CD4-positive, alpha-beta T cell (primary cell): ENCODE measurements at regions not wholly inside any gene's neighbourhood (a gene's known extent, or its start where the extent isn't known, plus 50 kb on each side); places are given as distances from the start of the nearest gene placed in this dataset.

Experiments
- ATAC-seq: fragments of 200-7000 bp; cut with Tn5 transposase; one replicate; pipeline ENCODE4 v1.10.0; 2022; ENCODE audit warnings: mild to moderate bottlenecking; ENCODE audit not compliant: poor library complexity
- CTCF ChIA-PET: fragments of 350-600 bp; sonication (Branson Sonifier 250); formaldehyde crosslinking; loops from one replicate; lab custom pipeline; 2021; ENCODE audit warnings: antibody characterized with exemption, inconsistent platforms; lab: Charles Lee
- POLR2A ChIA-PET: fragments of 350-600 bp; sonication (Branson Sonifier 250); formaldehyde crosslinking; loops from one replicate; lab custom pipeline; 2021; ENCODE audit warnings: antibody characterized with exemption, inconsistent platforms; lab: Charles Lee
- DNase-seq, 14 experiments: peaks; one replicate each; pipeline ENCODE4 v3.0.0-alpha.2; 2013 to 2020; ENCODE audit warnings: mixed read lengths in 2 of 14
- H3K27ac ChIP-seq, 2 donors: one replicate each; pipeline versions ENCODE4 v1.5.1 to v1.7.0; 2013; ENCODE audit warnings: low read length in 2 of 2, low read depth in 1 of 2, mild to moderate bottlenecking in 1 of 2
- H3K27me3 ChIP-seq, 2 experiments: 1 replicate in 1 of 2; 2 replicates in 1 of 2; pipeline versions ENCODE4 v1.6.1 to v1.7.0; 2013; ENCODE audit warnings: low read length in 2 of 2, control low read depth in 1 of 2, mild to moderate bottlenecking in 1 of 2, moderate library complexity in 1 of 2; ENCODE audit not compliant: insufficient read depth in 2 of 2, control insufficient read depth in 1 of 2
- H3K36me3 ChIP-seq: one replicate; pipeline ENCODE4 v1.6.1; 2013; ENCODE audit warnings: low read length, control low read depth; ENCODE audit not compliant: insufficient read depth
- H3K4me1 ChIP-seq: one replicate; pipeline ENCODE4 v1.6.1; 2013; ENCODE audit warnings: low read length, control low read depth; ENCODE audit not compliant: insufficient read depth
- H3K4me3 ChIP-seq: one replicate; pipeline ENCODE4 v1.5.1; 2013; ENCODE audit warnings: mild to moderate bottlenecking, low read length, moderate library complexity
- H3K9me3 ChIP-seq, 2 experiments: 1 replicate in 1 of 2; 2 replicates in 1 of 2; pipeline versions ENCODE4 v1.6.1 to v1.7.0; 2013; ENCODE audit warnings: low read length in 2 of 2, mild to moderate bottlenecking in 2 of 2, control low read depth in 1 of 2, moderate library complexity in 1 of 2; ENCODE audit not compliant: control insufficient read depth in 1 of 2, insufficient read depth in 1 of 2
- H3K27ac Mint-ChIP-seq: one replicate; pipeline ENCODE4 v1.8.0; 2020; ENCODE audit warnings: mixed read lengths
- H3K27me3 Mint-ChIP-seq: one replicate; pipeline ENCODE4 v1.8.0; 2021; ENCODE audit warnings: mixed read lengths
- H3K36me3 Mint-ChIP-seq: one replicate; pipeline ENCODE4 v1.8.0; 2021; ENCODE audit warnings: low read depth, mixed read lengths
- H3K4me1 Mint-ChIP-seq: one replicate; pipeline ENCODE4 v1.8.0; 2021; ENCODE audit warnings: low read depth, mixed read lengths
- H3K4me3 Mint-ChIP-seq: one replicate; pipeline ENCODE4 v1.8.0; 2020; ENCODE audit warnings: mild to moderate bottlenecking, mixed read lengths
- H3K9me3 Mint-ChIP-seq: one replicate; pipeline ENCODE4 v1.8.0; 2020; ENCODE audit warnings: mixed read lengths
- CTCF ChIP-seq: fragments of 200-600 bp; IDR thresholded peaks from one replicate; pipeline ENCODE4 v1.8.0; 2022; ENCODE audit warnings: antibody characterized with exemption, mild to moderate bottlenecking
- intact Hi-C, 2 experiments: fragments of 100-400 bp; cut with DNase I in 1 of 2; cut with micrococcal nuclease in 1 of 2; formaldehyde crosslinking; loops; one replicate each; pipeline versions ENCODE4 v1.15.1 to v1.9.0; 2023 to 2025; cut with DNase I, micrococcal nuclease

DNA sequence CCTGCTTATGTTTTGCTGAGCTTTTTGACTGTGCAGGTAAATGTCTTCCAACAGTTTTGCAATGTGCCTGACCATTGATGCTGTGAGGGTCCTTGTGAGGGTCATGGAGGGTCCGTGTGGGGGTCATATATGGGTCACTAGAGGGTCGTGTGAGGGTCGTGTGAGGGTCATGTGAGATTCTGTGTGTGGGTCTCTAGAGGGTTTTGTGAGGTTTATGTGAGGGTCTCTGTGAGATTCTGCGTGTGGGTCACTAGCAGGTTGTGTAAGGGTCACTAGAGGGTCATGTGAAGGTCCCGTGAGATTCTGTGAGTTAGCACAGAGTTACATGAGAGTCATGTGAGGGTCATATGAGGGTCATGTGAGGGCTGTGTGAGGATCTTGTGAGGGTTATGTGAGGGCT, 263.9 kb upstream of the B3GAT1 start:
- Mint-ChIP-seq H3K27ac (no peak overlapping the region), H3K4me3 (no peak overlapping the region), H3K36me3 (no peaks in the 10 kb centered on the region), H3K4me1 (no peaks in the 10 kb centered on the region), H3K9me3 (no peaks in the 10 kb centered on the region), H3K27me3 (peaks cover 5% of the 10 kb centered on the region)
- no peak for DNase-seq
- no peak for TF ChIP-seq CTCF
- no peak overlapping the region for H3K27ac ChIP-seq
- peaks cover 0 to 5% of the 10 kb centered on the region in 2 experiments for H3K9me3 ChIP-seq
- no peaks in the 10 kb centered on the region for H3K36me3 ChIP-seq
- CTCF ChIA-PET: no interaction called here
- no peak overlapping the region for H3K4me3 ChIP-seq
- intact Hi-C loops: no loop called here
- H3K4me1 ChIP-seq: no peaks in the 10 kb centered on the region
- no peak for ATAC-seq
- POLR2A ChIA-PET: no interaction called here
- peaks cover 0 to 4% of the 10 kb centered on the region in 2 experiments for H3K27me3 ChIP-seq

- no peaks in the 10 kb centered on the region for H3K9me3 Mint-ChIP-seq
- ChIA-PET CTCF (no interaction called here), POLR2A (no interaction called here)
- peaks cover 0 to 12% of the 10 kb centered on the region in 2 experiments for H3K27me3 ChIP-seq
- no peaks in the 10 kb centered on the region for H3K36me3 ChIP-seq
- H3K4me1 ChIP-seq: no peaks in the 10 kb centered on the region
- ATAC-seq (no peak), DNase-seq (no peak)
- H3K4me1 Mint-ChIP-seq: no peaks in the 10 kb centered on the region
- no peak overlapping the region for H3K4me3 Mint-ChIP-seq
- no peak overlapping the region for H3K27ac Mint-ChIP-seq
- H3K9me3 ChIP-seq: peaks cover 0 to 5% of the 10 kb centered on the region in 2 experiments
- intact Hi-C loops: no loop called here
- H3K4me3 ChIP-seq: no peak overlapping the region
- TF ChIP-seq CTCF: no peak
- peaks cover 10% of the 10 kb centered on the region for H3K27me3 Mint-ChIP-seq
- H3K36me3 Mint-ChIP-seq: no peaks in the 10 kb centered on the region
- H3K27ac ChIP-seq: no peak overlapping the region
These were observed 262.9 kb upstream of the B3GAT1 start for GRCh38 chr11:134674974-134675373.

DNA sequence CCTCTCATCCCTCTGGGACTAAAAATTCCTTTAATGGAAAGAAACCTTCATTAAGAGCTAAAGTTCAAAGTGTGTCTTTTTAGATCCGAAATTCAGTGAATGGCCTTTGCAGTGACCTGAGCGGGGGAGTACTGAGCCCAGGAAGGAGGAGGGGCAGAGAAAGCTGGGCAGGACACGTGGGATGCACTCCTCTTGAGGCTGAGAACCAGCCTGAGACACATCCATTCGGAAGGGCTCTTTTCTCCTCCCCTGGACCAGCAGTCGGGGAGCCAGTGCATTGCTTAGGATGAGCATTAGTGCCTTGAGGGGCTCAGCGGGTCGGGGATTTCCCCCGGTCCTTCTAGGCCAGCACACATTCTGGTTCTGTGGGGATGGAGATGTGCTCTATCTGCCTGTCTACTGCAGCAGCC, 258.9 kb upstream of the B3GAT1 start:
- Mint-ChIP-seq H3K4me1 (no peaks in the 10 kb centered on the region), H3K36me3 (no peaks in the 10 kb centered on the region), H3K4me3 (no peak overlapping the region), H3K27ac (no peak overlapping the region), H3K27me3 (peaks cover 15% of the 10 kb centered on the region), H3K9me3 (peaks cover 3% of the 10 kb centered on the region)
- Histone ChIP-seq H3K27ac (no peak overlapping the region), H3K27me3 (peaks cover 4 to 22% of the 10 kb centered on the region in 2 experiments), H3K4me1 (no peaks in the 10 kb centered on the region), H3K4me3 (no peak overlapping the region), H3K36me3 (no peaks in the 10 kb centered on the region), H3K9me3 (peaks cover 0 to 17% of the 10 kb centered on the region in 2 experiments)
- CTCF ChIA-PET: no interaction called here
- POLR2A ChIA-PET: no interaction called here
- DNase-seq: no peak
- intact Hi-C loops: no loop called here
- no peak for TF ChIP-seq CTCF
- no peak for ATAC-seq
